H1 (cell line): ENCODE measurements at regions not wholly inside any gene's neighbourhood (a gene's known extent, or its start where the extent isn't known, plus 50 kb on each side); places are given as distances from the start of the nearest gene placed in this dataset.

Source experiments
- CTCF ChIA-PET: fragments of 300-600 bp; sonication (Branson Sonifier 250); formaldehyde crosslinking; loops from one replicate; lab custom pipeline; 2021; ENCODE audit not compliant: partially characterized antibody; lab: Charles Lee
- POLR2A ChIA-PET: fragments of 300-600 bp; sonication (Branson Sonifier 250); formaldehyde crosslinking; loops from one replicate; lab custom pipeline; 2021; ENCODE audit warnings: inconsistent platforms; ENCODE audit not compliant: partially characterized antibody; lab: Charles Lee
- DNase-seq, 2 experiments: peaks; one replicate each; pipeline versions ENCODE4 v3.0.0 to v3.0.0-alpha.2; 2010 to 2022; ENCODE audit warnings: low spot score in 2 of 2, low read depth in 1 of 2, mixed read lengths in 1 of 2
- FAIRE-seq: peaks from 2 replicates; lab custom pipeline; 2011; peaks lifted over from hg19 to GRCh38; lab: Jason Lieb, UNC
- H2AFZ ChIP-seq: 2 replicates; pipeline ENCODE4 v1.8.1; 2012; ENCODE audit warnings: low read length, inconsistent platforms
- H2AK5ac ChIP-seq: 2 replicates; pipeline ENCODE4 v1.6.1; 2013; ENCODE audit warnings: low read depth, low read length
- H2BK120ac ChIP-seq: replicated peaks from 2 replicates; pipeline ENCODE3; 2013; ENCODE audit warnings: low read depth, low read length, inconsistent platforms
- H2BK12ac ChIP-seq: 2 replicates; pipeline ENCODE4 v1.6.1; 2013; ENCODE audit warnings: low read depth, low read length
- H2BK15ac ChIP-seq: 2 replicates; pipeline ENCODE4 v1.6.1; 2013; ENCODE audit warnings: low read length
- H2BK20ac ChIP-seq: 2 replicates; pipeline ENCODE4 v1.6.1; 2013; ENCODE audit warnings: low read length
- H2BK5ac ChIP-seq: 2 replicates; pipeline ENCODE4 v1.6.1; 2013; ENCODE audit warnings: low read depth, low read length
- H3K14ac ChIP-seq: 2 replicates; pipeline ENCODE4 v1.6.1; 2013; ENCODE audit warnings: inconsistent platforms; ENCODE audit not compliant: insufficient read length
- H3K18ac ChIP-seq: 2 replicates; pipeline ENCODE4 v1.6.1; 2013; ENCODE audit warnings: low read length; ENCODE audit errors: extremely low read depth
- H3K23ac ChIP-seq: 2 replicates; pipeline ENCODE4 v1.6.1; 2013; ENCODE audit warnings: inconsistent platforms; ENCODE audit not compliant: insufficient read length
- H3K23me2 ChIP-seq: 2 replicates; pipeline ENCODE4 v1.6.1; 2013; ENCODE audit warnings: low read depth, low read length
- H3K27ac ChIP-seq: 2 replicates; pipeline ENCODE4 v1.6.1; 2011; ENCODE audit warnings: low read depth, low read length, inconsistent platforms
- H3K27me3 ChIP-seq, 4 experiments: replicated peaks in 1 of 4; 1 replicate in 1 of 4; 2 replicates in 3 of 4; pipeline versions ENCODE4 v1.6.1 to v1.8.1; 2011 to 2013; ENCODE audit warnings: low read length in 3 of 4, mild to moderate bottlenecking in 3 of 4, inconsistent platforms in 2 of 4, mixed read lengths in 2 of 4, moderate library complexity in 1 of 4; ENCODE audit not compliant: control insufficient read depth in 3 of 4, insufficient read depth in 3 of 4; ENCODE audit errors: extremely low read depth in 1 of 4
- H3K36me3 ChIP-seq, 4 experiments: 2 replicates each; pipeline versions ENCODE4 v1.6.1 to v1.8.1; 2011 to 2013; ENCODE audit warnings: mild to moderate bottlenecking in 4 of 4, low read length in 3 of 4, moderate library complexity in 2 of 4, control low read depth in 1 of 4, inconsistent platforms in 1 of 4; ENCODE audit not compliant: insufficient read depth in 4 of 4, control insufficient read depth in 2 of 4
- H3K4ac ChIP-seq: replicated peaks from 2 replicates; pipeline ENCODE3; 2013; ENCODE audit warnings: low read length, low read depth, mixed read lengths, inconsistent platforms; ENCODE audit not compliant: insufficient read length
- H3K4me1 ChIP-seq, 4 experiments: replicated peaks in 1 of 4; 1 replicate in 1 of 4; 2 replicates in 3 of 4; pipeline versions ENCODE4 v1.6.1 to v1.8.1; 2011 to 2013; ENCODE audit warnings: low read length in 3 of 4, inconsistent platforms in 2 of 4, mixed read lengths in 1 of 4; ENCODE audit not compliant: insufficient read depth in 4 of 4, control insufficient read depth in 3 of 4
- H3K4me2 ChIP-seq, 2 experiments: 2 replicates each; pipeline versions ENCODE4 v1.6.1 to v1.8.1; 2011 to 2013; ENCODE audit warnings: low read depth in 2 of 2, low read length in 2 of 2, control low read depth in 1 of 2, inconsistent platforms in 1 of 2, mild to moderate bottlenecking in 1 of 2; ENCODE audit not compliant: insufficient read depth in 1 of 2
- H3K4me3 ChIP-seq, 4 experiments: fragments of 200-600, 300-600 bp in 1 of 4; sonication (generic), shearing (Covaris generic), sonication (Bioruptor Twin) in 1 of 4; 2 replicates each; pipeline versions ENCODE4 v1.5.1 to v1.8.1; 2011 to 2016; ENCODE audit warnings: low read length in 4 of 4, low read depth in 3 of 4, control low read depth in 2 of 4, inconsistent platforms in 2 of 4, mild to moderate bottlenecking in 2 of 4, mixed read lengths in 1 of 4, moderate library complexity in 1 of 4; ENCODE audit not compliant: insufficient read depth in 2 of 4; ENCODE audit errors: extremely low read depth in 1 of 4
- H3K56ac ChIP-seq: replicated peaks from 2 replicates; pipeline ENCODE3; 2013; ENCODE audit warnings: low read depth, mild to moderate bottlenecking, mixed read lengths, low read length, inconsistent platforms; ENCODE audit not compliant: insufficient read length
- H3K79me1 ChIP-seq: 2 replicates; pipeline ENCODE4 v1.6.1; 2013; ENCODE audit warnings: low read depth, low read length, control low read depth
- H3K79me2 ChIP-seq, 2 experiments: 2 replicates each; pipeline versions ENCODE4 v1.6.1 to v1.8.1; 2012 to 2013; ENCODE audit warnings: low read length in 2 of 2, mild to moderate bottlenecking in 2 of 2, inconsistent platforms in 1 of 2; ENCODE audit not compliant: insufficient read depth in 2 of 2, control insufficient read depth in 1 of 2
- H3K9ac ChIP-seq, 4 experiments: replicated peaks in 1 of 4; 1 replicate in 1 of 4; 2 replicates in 3 of 4; pipeline versions ENCODE4 v1.6.1 to v1.8.1; 2011 to 2013; ENCODE audit warnings: low read depth in 3 of 4, low read length in 3 of 4, control low read depth in 2 of 4, mild to moderate bottlenecking in 2 of 4, moderate library complexity in 2 of 4, inconsistent platforms in 1 of 4; ENCODE audit errors: extremely low read depth in 1 of 4
- H3K9me3 ChIP-seq, 2 experiments: 2 replicates each; pipeline versions ENCODE4 v1.6.1 to v1.8.1; 2012 to 2013; ENCODE audit warnings: mild to moderate bottlenecking in 2 of 2, moderate library complexity in 2 of 2, control low read depth in 1 of 2, inconsistent platforms in 1 of 2, low read depth in 1 of 2, low read length in 1 of 2, mixed read lengths in 1 of 2; ENCODE audit not compliant: insufficient read depth in 2 of 2
- H4K20me1 ChIP-seq, 2 experiments: replicated peaks in 1 of 2; 2 replicates each; pipeline versions ENCODE3 to v1.8.1; 2011 to 2013; ENCODE audit warnings: inconsistent platforms in 2 of 2, low read length in 2 of 2, mild to moderate bottlenecking in 1 of 2; ENCODE audit not compliant: insufficient read depth in 2 of 2, control insufficient read depth in 1 of 2
- H4K5ac ChIP-seq: 2 replicates; pipeline ENCODE4 v1.6.1; 2013; ENCODE audit warnings: low read length, low read depth, mixed read lengths, inconsistent platforms; ENCODE audit not compliant: insufficient read length
- H4K8ac ChIP-seq: 2 replicates; pipeline ENCODE4 v1.8.0; 2013; ENCODE audit warnings: mild to moderate bottlenecking, moderate library complexity, low read length, inconsistent platforms; ENCODE audit not compliant: insufficient read depth; ENCODE audit errors: extremely low read depth
- H4K91ac ChIP-seq: replicated peaks from 2 replicates; pipeline ENCODE3; 2013; ENCODE audit warnings: low read length, mixed read lengths, inconsistent platforms; ENCODE audit not compliant: insufficient read length
- EP300 ChIP-seq, 2 experiments: IDR thresholded peaks; 1 replicate in 1 of 2; 2 replicates in 1 of 2; pipeline ENCODE4 v1.6.1; 2011 to 2012; ENCODE audit warnings: low read depth in 2 of 2, low read length in 2 of 2, mild to moderate bottlenecking in 2 of 2, borderline replicate concordance in 1 of 2, inconsistent platforms in 1 of 2, moderate library complexity in 1 of 2
- FOSL1 ChIP-seq: IDR thresholded peaks from 2 replicates; pipeline ENCODE4 v1.6.1; 2011; ENCODE audit warnings: mild to moderate bottlenecking, low read depth, low read length, moderate library complexity; ENCODE audit not compliant: insufficient read depth
- GTF2F1 ChIP-seq: IDR thresholded peaks from 2 replicates; pipeline ENCODE4 v1.6.1; 2012; ENCODE audit warnings: low read depth, low read length, improper control_type of control experiment, borderline replicate concordance
- KDM1A ChIP-seq: fragments of 200-600, 300-600 bp; sonication (generic); IDR thresholded peaks from 2 replicates; pipeline ENCODE4 v1.7.1; 2016; ENCODE audit warnings: mild to moderate bottlenecking, low read length, borderline replicate concordance
- KDM4A ChIP-seq: IDR thresholded peaks from one replicate; pipeline ENCODE4 v1.7.1; 2012; ENCODE audit warnings: low read depth, mild to moderate bottlenecking, moderate library complexity, low read length, inconsistent platforms; ENCODE audit not compliant: severe bottlenecking
- RBBP5 ChIP-seq: IDR thresholded peaks from 2 replicates; pipeline ENCODE4 v1.7.1; 2012; ENCODE audit warnings: low read depth, mild to moderate bottlenecking, inconsistent platforms, low read length, moderate library complexity, borderline replicate concordance
- RNF2 ChIP-seq: fragments of 200-900, 300-1000 bp; sonication (generic); IDR thresholded peaks from 2 replicates; pipeline ENCODE4 v1.7.1; 2016; ENCODE audit warnings: borderline replicate concordance, low read depth, mild to moderate bottlenecking, antibody characterized with exemption, low read length; ENCODE audit not compliant: poor library complexity, severe bottlenecking; ENCODE audit errors: missing control alignments
- SUZ12 ChIP-seq: fragments of 200-600 bp; sonication (generic); IDR thresholded peaks from 2 replicates; pipeline ENCODE4 v1.6.1; 2012; ENCODE audit warnings: mild to moderate bottlenecking, inconsistent platforms, low read length, moderate library complexity, mixed read lengths
- TCF12 ChIP-seq: IDR thresholded peaks from 2 replicates; pipeline ENCODE4 v1.6.1; 2011; ENCODE audit warnings: low read depth, mild to moderate bottlenecking, low read length
- ZNF274 ChIP-seq: IDR thresholded peaks from 2 replicates; pipeline ENCODE4 v1.7.0; 2012; ENCODE audit warnings: low read length, borderline replicate concordance; ENCODE audit errors: extremely low read depth
- WGBS, 2 experiments: shearing (Covaris generic) in 1 of 2; methylation state at CpG; one replicate each; pipeline versions ENCODE4 v1.1.6 to v1.1.7; 2013 to 2015; ENCODE audit warnings: low lambda C conversion rate in 2 of 2, mixed read lengths in 2 of 2, inconsistent platforms in 1 of 2, low coverage in 1 of 2, missing lambda C conversion rate in 1 of 2; ENCODE audit not compliant: insufficient replicate concordance in 2 of 2, insufficient coverage in 1 of 2, insufficient read length in 1 of 2; ENCODE audit errors: extremely low coverage in 1 of 2, missing lambda C conversion rate in 1 of 2; 5-methylcytosine and 5-hydroxymethylcytosine counted together
- TF ChIP-seq, protein P1 (sequence below): IDR thresholded peaks from 2 replicates; pipeline ENCODE4 v1.6.1; 2012; ENCODE audit warnings: low read length, inconsistent platforms

DNA sequence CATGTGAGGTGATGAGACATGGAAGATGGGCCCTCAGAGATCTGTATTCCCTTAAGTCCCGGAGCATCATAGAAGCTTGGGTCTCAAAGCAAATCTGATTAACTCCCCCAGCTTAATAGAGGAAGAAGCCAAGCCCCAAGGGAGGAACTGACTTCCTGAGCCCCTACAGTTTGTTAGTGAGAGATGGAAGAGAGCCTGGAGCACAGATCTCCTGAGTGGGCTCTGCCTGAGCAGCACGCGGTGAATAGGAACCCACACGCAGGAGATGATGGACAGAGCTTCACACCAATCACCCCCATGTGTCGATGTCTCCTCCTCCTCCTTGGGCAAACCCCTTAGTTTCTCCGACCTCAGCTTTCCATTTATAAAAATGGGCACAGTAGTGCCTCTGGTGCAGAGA, 50.1 kb upstream of the ATP12A start:
- Histone ChIP-seq H3K79me2 (no peaks in the 10 kb centered on the region), H2BK120ac (no peak overlapping the region), H3K4ac (no peak overlapping the region), H2AK5ac (no peak overlapping the region), H2BK15ac (no peak overlapping the region), H3K27me3 (peaks cover 0 to 5% (median 1%) of the 10 kb centered on the region in 4 experiments; a peak in 2 of 7 replicates), H4K91ac (no peak overlapping the region), H4K8ac (no peak overlapping the region), H2BK20ac (0 out of 2 replicates have a peak overlapping the region, but pooled peaks have one; percentile 13), H3K9me3 (no peaks in the 10 kb centered on the region), H3K9ac (no peak overlapping the region), H3K27ac (no peak overlapping the region), H3K4me3 (no peak overlapping the region), H3K23me2 (no peaks in the 10 kb centered on the region), H3K56ac (no peak overlapping the region), H3K4me2 (no peak overlapping the region), H3K18ac (no peak overlapping the region), H3K79me1 (no peaks in the 10 kb centered on the region), H2BK5ac (no peak overlapping the region), H3K23ac (no peak overlapping the region), H3K14ac (no peak overlapping the region), H4K5ac (no peak overlapping the region), H2AFZ (peak overlapping the region; percentile 6; the same call in 1 of the 2 replicates), H3K4me1 (peaks cover 0 to 9% (median 2%) of the 10 kb centered on the region in 4 experiments; a peak in 3 of 7 replicates), H3K36me3 (no peaks in the 10 kb centered on the region), H4K20me1 (no peaks in the 10 kb centered on the region), H2BK12ac (0 out of 2 replicates have a peak overlapping the region, but pooled peaks have one; percentile 35)
- WGBS, 2 experiments: 85% methylated on average over 6 of the region's 6 CpGs; no CpG with 5 or more reads in 1 of the 2 experiments
- ChIA-PET POLR2A (no interaction called here), CTCF (interaction anchor here (1.0 to 10.8 kb wide), 8 partner anchors 12 to 111 kb away, joined by 3 to 141 read pairs (median 4); partner anchors contain the start of gene ATP12A)
- FAIRE-seq: no peak
- no peak for DNase-seq
- TF ChIP-seq ZNF274 (no peak), KDM4A (no peak), FOSL1 (no peak), RNF2 (no peak), KDM1A (no peak), RBBP5 (no peak), TCF12 (no peak), GTF2F1 (no peak), SUZ12 (no peak), EP300 (IDR thresholded peaks at IDR 0.05; ENCODE audit: borderline replicate concordance in 1 of 2, low read depth in 2 of 2, low read length in 2 of 2) (no peak)
- TF ChIP-seq, protein P1, sequence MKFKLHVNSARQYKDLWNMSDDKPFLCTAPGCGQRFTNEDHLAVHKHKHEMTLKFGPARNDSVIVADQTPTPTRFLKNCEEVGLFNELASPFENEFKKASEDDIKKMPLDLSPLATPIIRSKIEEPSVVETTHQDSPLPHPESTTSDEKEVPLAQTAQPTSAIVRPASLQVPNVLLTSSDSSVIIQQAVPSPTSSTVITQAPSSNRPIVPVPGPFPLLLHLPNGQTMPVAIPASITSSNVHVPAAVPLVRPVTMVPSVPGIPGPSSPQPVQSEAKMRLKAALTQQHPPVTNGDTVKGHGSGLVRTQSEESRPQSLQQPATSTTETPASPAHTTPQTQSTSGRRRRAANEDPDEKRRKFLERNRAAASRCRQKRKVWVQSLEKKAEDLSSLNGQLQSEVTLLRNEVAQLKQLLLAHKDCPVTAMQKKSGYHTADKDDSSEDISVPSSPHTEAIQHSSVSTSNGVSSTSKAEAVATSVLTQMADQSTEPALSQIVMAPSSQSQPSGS: no peak
